ENCODE measurements at regions not wholly inside any gene's neighbourhood (a gene's known extent, or its start where the extent isn't known, plus 50 kb on each side); places are given as distances from the start of the nearest gene placed in this dataset.

- no peaks in the 10 kb centered on the region for H3K27me3 ChIP-seq (ENCODE audit: control insufficient read depth, insufficient read depth, low read length)
- no peak overlapping the region for H3K4me3 ChIP-seq (ENCODE audit: low read depth, low read length)
- no peak for TF ChIP-seq CTCF (IDR thresholded peaks at IDR 0.05; ENCODE audit: insufficient read depth, low read depth, low read length)
- DNase-seq (ENCODE audit: low read depth), result no peak
- ChIA-PET CTCF (no interaction called here), POLR2A (no interaction called here)
- no peaks in the 10 kb centered on the region for H3K36me3 ChIP-seq (ENCODE audit: control insufficient read depth, insufficient read depth, low read length)
These were observed 93.0 kb upstream of the PAPPA start for GRCh38 chr9:116060631-116061030.

GRCh38 chr9:116061546-116062205 lies 91.9 kb upstream of the PAPPA start:
- TF ChIP-seq CTCF (IDR thresholded peaks at IDR 0.05; ENCODE audit: insufficient read depth, low read depth, low read length), result no peak
- DNase-seq (ENCODE audit: low read depth), result no peak

GRCh38 chr9:116062206-116062550 lies 91.4 kb upstream of the PAPPA start:
- TF ChIP-seq CTCF (IDR thresholded peaks at IDR 0.05; ENCODE audit: insufficient read depth, low read depth, low read length), result no peak
- Histone ChIP-seq H3K4me3 (ENCODE audit: low read depth, low read length) (no peak overlapping the region), H3K36me3 (ENCODE audit: control insufficient read depth, insufficient read depth, low read length) (no peaks in the 10 kb centered on the region), H3K27me3 (ENCODE audit: control insufficient read depth, insufficient read depth, low read length) (no peaks in the 10 kb centered on the region)
- ChIA-PET POLR2A (no interaction called here), CTCF (interaction anchor here (0.8 kb wide), 1 partner anchor 345 kb away, joined by 3 read pairs; no protein-coding TSS in a partner anchor)
- no peak for DNase-seq (ENCODE audit: low read depth)

More at GRCh38 chr9:116061546-116062205, 91.9 kb upstream of the PAPPA start:
- ChIA-PET POLR2A (no interaction called here), CTCF (no interaction called here)
- no peaks in the 10 kb centered on the region for H3K27me3 ChIP-seq (ENCODE audit: control insufficient read depth, insufficient read depth, low read length)
- H3K4me3 ChIP-seq (ENCODE audit: low read depth, low read length), result no peak overlapping the region
- no peaks in the 10 kb centered on the region for H3K36me3 ChIP-seq (ENCODE audit: control insufficient read depth, insufficient read depth, low read length)

- Histone ChIP-seq H3K27me3 (ENCODE audit: control insufficient read depth, insufficient read depth, low read length) (no peaks in the 10 kb centered on the region), H3K4me3 (ENCODE audit: low read depth, low read length) (no peak overlapping the region), H3K36me3 (ENCODE audit: control insufficient read depth, insufficient read depth, low read length) (no peaks in the 10 kb centered on the region)
- no peak for TF ChIP-seq CTCF (IDR thresholded peaks at IDR 0.05; ENCODE audit: insufficient read depth, low read depth, low read length)
- no peak for DNase-seq (ENCODE audit: low read depth)
- ChIA-PET CTCF (interaction anchor here (0.6 kb wide), 1 partner anchor 79 kb away, joined by 3 read pairs; no protein-coding TSS in a partner anchor), POLR2A (no interaction called here)
These were observed 88.6 kb upstream of the PAPPA start for GRCh38 chr9:116064970-116065369.

GRCh38 chr9:116066221-116066620 lies 87.4 kb upstream of the PAPPA start:
- no peak for TF ChIP-seq CTCF (IDR thresholded peaks at IDR 0.05; ENCODE audit: insufficient read depth, low read depth, low read length)
- no peak for DNase-seq (ENCODE audit: low read depth)
- ChIA-PET POLR2A (no interaction called here), CTCF (no interaction called here)
- Histone ChIP-seq H3K4me3 (ENCODE audit: low read depth, low read length) (no peak overlapping the region), H3K27me3 (ENCODE audit: control insufficient read depth, insufficient read depth, low read length) (no peaks in the 10 kb centered on the region), H3K36me3 (ENCODE audit: control insufficient read depth, insufficient read depth, low read length) (no peaks in the 10 kb centered on the region)
